ENCODE measurements at regions not wholly inside any gene's neighbourhood (a gene's known extent, or its start where the extent isn't known, plus 50 kb on each side); places are given as distances from the start of the nearest gene placed in this dataset.

- Histone ChIP-seq H3K4me1 (ENCODE audit: control insufficient read depth in 2 of 2, insufficient read depth in 2 of 2, low read length in 2 of 2) (no peaks in the 10 kb centered on the region), H3K27ac (ENCODE audit: low read depth in 2 of 2, low read length in 2 of 2) (no peak overlapping the region), H3K36me3 (ENCODE audit: control insufficient read depth in 2 of 2, insufficient read depth in 2 of 2, low read length in 2 of 2) (no peaks in the 10 kb centered on the region), H3K9me3 (ENCODE audit: control insufficient read depth in 2 of 2, low read length in 2 of 2) (no peaks in the 10 kb centered on the region), H3K4me3 (ENCODE audit: low read length in 2 of 2) (no peak overlapping the region), H3K27me3 (ENCODE audit: control insufficient read depth in 2 of 2, insufficient read depth in 2 of 2, low read length in 2 of 2) (no peaks in the 10 kb centered on the region), H3K9ac (ENCODE audit: low read depth in 1 of 2, low read length in 2 of 2) (no peak overlapping the region)
Measured at GRCh38 chr2:122750095-122750494, 994.6 kb downstream of the TSN start.

GRCh38 chr2:122750808-122751207 lies 995.4 kb downstream of the TSN start:
- Histone ChIP-seq H3K9ac (ENCODE audit: low read depth in 1 of 2, low read length in 2 of 2) (no peak overlapping the region), H3K27me3 (ENCODE audit: control insufficient read depth in 2 of 2, insufficient read depth in 2 of 2, low read length in 2 of 2) (no peaks in the 10 kb centered on the region), H3K4me3 (ENCODE audit: low read length in 2 of 2) (no peak overlapping the region)

GRCh38 chr2:122753336-122753735 lies 997.9 kb downstream of the TSN start:
- H3K4me1 ChIP-seq (ENCODE audit: control insufficient read depth in 2 of 2, insufficient read depth in 2 of 2, low read length in 2 of 2): no peaks in the 10 kb centered on the region
- no peaks in the 10 kb centered on the region for H3K27me3 ChIP-seq (ENCODE audit: control insufficient read depth in 2 of 2, insufficient read depth in 2 of 2, low read length in 2 of 2)
- no peak overlapping the region for H3K27ac ChIP-seq (ENCODE audit: low read depth in 2 of 2, low read length in 2 of 2)
- no peak overlapping the region for H3K9ac ChIP-seq (ENCODE audit: low read depth in 1 of 2, low read length in 2 of 2)
- H3K4me3 ChIP-seq (ENCODE audit: low read length in 2 of 2): no peak overlapping the region
- no peaks in the 10 kb centered on the region for H3K36me3 ChIP-seq (ENCODE audit: control insufficient read depth in 2 of 2, insufficient read depth in 2 of 2, low read length in 2 of 2)
- H3K9me3 ChIP-seq (ENCODE audit: control insufficient read depth in 2 of 2, low read length in 2 of 2): no peaks in the 10 kb centered on the region

More at GRCh38 chr2:122750808-122751207, 995.4 kb downstream of the TSN start:
- Histone ChIP-seq H3K9me3 (ENCODE audit: control insufficient read depth in 2 of 2, low read length in 2 of 2) (no peaks in the 10 kb centered on the region), H3K27ac (ENCODE audit: low read depth in 2 of 2, low read length in 2 of 2) (no peak overlapping the region), H3K4me1 (ENCODE audit: control insufficient read depth in 2 of 2, insufficient read depth in 2 of 2, low read length in 2 of 2) (no peaks in the 10 kb centered on the region), H3K36me3 (ENCODE audit: control insufficient read depth in 2 of 2, insufficient read depth in 2 of 2, low read length in 2 of 2) (no peaks in the 10 kb centered on the region)

- H3K9me3 ChIP-seq (ENCODE audit: control insufficient read depth in 2 of 2, low read length in 2 of 2): no peaks in the 10 kb centered on the region
- no peak overlapping the region for H3K27ac ChIP-seq (ENCODE audit: low read depth in 2 of 2, low read length in 2 of 2)
- H3K4me3 ChIP-seq (ENCODE audit: low read length in 2 of 2): no peak overlapping the region
- H3K27me3 ChIP-seq (ENCODE audit: control insufficient read depth in 2 of 2, insufficient read depth in 2 of 2, low read length in 2 of 2): no peaks in the 10 kb centered on the region
- H3K4me1 ChIP-seq (ENCODE audit: control insufficient read depth in 2 of 2, insufficient read depth in 2 of 2, low read length in 2 of 2): no peaks in the 10 kb centered on the region
- no peaks in the 10 kb centered on the region for H3K36me3 ChIP-seq (ENCODE audit: control insufficient read depth in 2 of 2, insufficient read depth in 2 of 2, low read length in 2 of 2)
- H3K9ac ChIP-seq (ENCODE audit: low read depth in 1 of 2, low read length in 2 of 2): no peak overlapping the region
Measured at GRCh38 chr2:122754561-122754960, 999.1 kb downstream of the TSN start.

- no peak overlapping the region for H3K4me3 ChIP-seq (ENCODE audit: low read length in 2 of 2)
- H3K4me1 ChIP-seq (ENCODE audit: control insufficient read depth in 2 of 2, insufficient read depth in 2 of 2, low read length in 2 of 2): no peaks in the 10 kb centered on the region
- H3K9me3 ChIP-seq (ENCODE audit: control insufficient read depth in 2 of 2, low read length in 2 of 2): no peaks in the 10 kb centered on the region
- no peaks in the 10 kb centered on the region for H3K36me3 ChIP-seq (ENCODE audit: control insufficient read depth in 2 of 2, insufficient read depth in 2 of 2, low read length in 2 of 2)
- no peak overlapping the region for H3K9ac ChIP-seq (ENCODE audit: low read depth in 1 of 2, low read length in 2 of 2)
- H3K27me3 ChIP-seq (ENCODE audit: control insufficient read depth in 2 of 2, insufficient read depth in 2 of 2, low read length in 2 of 2): no peaks in the 10 kb centered on the region
- no peak overlapping the region for H3K27ac ChIP-seq (ENCODE audit: low read depth in 2 of 2, low read length in 2 of 2)
Measured at GRCh38 chr2:122755281-122755780, 999.9 kb downstream of the TSN start.

- no peaks in the 10 kb centered on the region for H3K4me1 ChIP-seq (ENCODE audit: control insufficient read depth in 2 of 2, insufficient read depth in 2 of 2, low read length in 2 of 2)
- no peak overlapping the region for H3K27ac ChIP-seq (ENCODE audit: low read depth in 2 of 2, low read length in 2 of 2)
- no peak overlapping the region for H3K4me3 ChIP-seq (ENCODE audit: low read length in 2 of 2)
- H3K36me3 ChIP-seq (ENCODE audit: control insufficient read depth in 2 of 2, insufficient read depth in 2 of 2, low read length in 2 of 2): no peaks in the 10 kb centered on the region
- no peaks in the 10 kb centered on the region for H3K27me3 ChIP-seq (ENCODE audit: control insufficient read depth in 2 of 2, insufficient read depth in 2 of 2, low read length in 2 of 2)
- H3K9ac ChIP-seq (ENCODE audit: low read depth in 1 of 2, low read length in 2 of 2): no peak overlapping the region
- H3K9me3 ChIP-seq (ENCODE audit: control insufficient read depth in 2 of 2, low read length in 2 of 2): peaks cover 0 to 4% of the 10 kb centered on the region in 2 donors
Measured at GRCh38 chr2:122758967-122759366, 1003.5 kb downstream of the TSN start.

GRCh38 chr2:122764014-122764413 lies 1008.6 kb downstream of the TSN start:
- H3K27ac ChIP-seq (ENCODE audit: low read depth in 2 of 2, low read length in 2 of 2): no peak overlapping the region
- H3K4me3 ChIP-seq (ENCODE audit: low read length in 2 of 2): no peak overlapping the region
- H3K27me3 ChIP-seq (ENCODE audit: control insufficient read depth in 2 of 2, insufficient read depth in 2 of 2, low read length in 2 of 2): no peaks in the 10 kb centered on the region
- H3K9ac ChIP-seq (ENCODE audit: low read depth in 1 of 2, low read length in 2 of 2): no peak overlapping the region
- H3K36me3 ChIP-seq (ENCODE audit: control insufficient read depth in 2 of 2, insufficient read depth in 2 of 2, low read length in 2 of 2): no peaks in the 10 kb centered on the region
- H3K4me1 ChIP-seq (ENCODE audit: control insufficient read depth in 2 of 2, insufficient read depth in 2 of 2, low read length in 2 of 2): no peaks in the 10 kb centered on the region
- peaks cover 0 to 4% of the 10 kb centered on the region in 2 donors for H3K9me3 ChIP-seq (ENCODE audit: control insufficient read depth in 2 of 2, low read length in 2 of 2)

- H3K4me3 ChIP-seq (ENCODE audit: low read length in 2 of 2): no peak overlapping the region
- no peak overlapping the region for H3K27ac ChIP-seq (ENCODE audit: low read depth in 2 of 2, low read length in 2 of 2)
- no peak overlapping the region for H3K9ac ChIP-seq (ENCODE audit: low read depth in 1 of 2, low read length in 2 of 2)
- no peaks in the 10 kb centered on the region for H3K4me1 ChIP-seq (ENCODE audit: control insufficient read depth in 2 of 2, insufficient read depth in 2 of 2, low read length in 2 of 2)
- H3K27me3 ChIP-seq (ENCODE audit: control insufficient read depth in 2 of 2, insufficient read depth in 2 of 2, low read length in 2 of 2): no peaks in the 10 kb centered on the region
- H3K9me3 ChIP-seq (ENCODE audit: control insufficient read depth in 2 of 2, low read length in 2 of 2): peaks cover 0 to 2% of the 10 kb centered on the region in 2 donors
- H3K36me3 ChIP-seq (ENCODE audit: control insufficient read depth in 2 of 2, insufficient read depth in 2 of 2, low read length in 2 of 2): no peaks in the 10 kb centered on the region
Measured at GRCh38 chr2:122780251-122780650, 1024.8 kb downstream of the TSN start.

- H3K4me3 ChIP-seq (ENCODE audit: low read length in 2 of 2): no peak overlapping the region
- H3K27ac ChIP-seq (ENCODE audit: low read depth in 2 of 2, low read length in 2 of 2): no peak overlapping the region
- no peaks in the 10 kb centered on the region for H3K27me3 ChIP-seq (ENCODE audit: control insufficient read depth in 2 of 2, insufficient read depth in 2 of 2, low read length in 2 of 2)
- no peak overlapping the region for H3K9ac ChIP-seq (ENCODE audit: low read depth in 1 of 2, low read length in 2 of 2)
- H3K36me3 ChIP-seq (ENCODE audit: control insufficient read depth in 2 of 2, insufficient read depth in 2 of 2, low read length in 2 of 2): no peaks in the 10 kb centered on the region
- H3K4me1 ChIP-seq (ENCODE audit: control insufficient read depth in 2 of 2, insufficient read depth in 2 of 2, low read length in 2 of 2): no peaks in the 10 kb centered on the region
- H3K9me3 ChIP-seq (ENCODE audit: control insufficient read depth in 2 of 2, low read length in 2 of 2): no peaks in the 10 kb centered on the region
Measured at GRCh38 chr2:122794100-122794499, 1038.6 kb downstream of the TSN start.

- no peak overlapping the region for H3K9ac ChIP-seq (ENCODE audit: low read depth in 1 of 2, low read length in 2 of 2)
- no peaks in the 10 kb centered on the region for H3K9me3 ChIP-seq (ENCODE audit: control insufficient read depth in 2 of 2, low read length in 2 of 2)
- H3K4me3 ChIP-seq (ENCODE audit: low read length in 2 of 2): no peak overlapping the region
- H3K27me3 ChIP-seq (ENCODE audit: control insufficient read depth in 2 of 2, insufficient read depth in 2 of 2, low read length in 2 of 2): no peaks in the 10 kb centered on the region
- H3K27ac ChIP-seq (ENCODE audit: low read depth in 2 of 2, low read length in 2 of 2): no peak overlapping the region
- no peaks in the 10 kb centered on the region for H3K4me1 ChIP-seq (ENCODE audit: control insufficient read depth in 2 of 2, insufficient read depth in 2 of 2, low read length in 2 of 2)
- H3K36me3 ChIP-seq (ENCODE audit: control insufficient read depth in 2 of 2, insufficient read depth in 2 of 2, low read length in 2 of 2): no peaks in the 10 kb centered on the region
Measured at GRCh38 chr2:122795763-122796162, 1040.3 kb downstream of the TSN start.

- no peaks in the 10 kb centered on the region for H3K4me1 ChIP-seq (ENCODE audit: control insufficient read depth in 2 of 2, insufficient read depth in 2 of 2, low read length in 2 of 2)
- H3K9me3 ChIP-seq (ENCODE audit: control insufficient read depth in 2 of 2, low read length in 2 of 2): no peaks in the 10 kb centered on the region
- no peaks in the 10 kb centered on the region for H3K36me3 ChIP-seq (ENCODE audit: control insufficient read depth in 2 of 2, insufficient read depth in 2 of 2, low read length in 2 of 2)
- H3K9ac ChIP-seq (ENCODE audit: low read depth in 1 of 2, low read length in 2 of 2): no peak overlapping the region
- no peak overlapping the region for H3K27ac ChIP-seq (ENCODE audit: low read depth in 2 of 2, low read length in 2 of 2)
- H3K27me3 ChIP-seq (ENCODE audit: control insufficient read depth in 2 of 2, insufficient read depth in 2 of 2, low read length in 2 of 2): no peaks in the 10 kb centered on the region
- no peak overlapping the region for H3K4me3 ChIP-seq (ENCODE audit: low read length in 2 of 2)
Measured at GRCh38 chr2:122799391-122799790, 1043.9 kb downstream of the TSN start.
